ENCODE measurements at regions not wholly inside any gene's neighbourhood (a gene's known extent, or its start where the extent isn't known, plus 50 kb on each side); places are given as distances from the start of the nearest gene placed in this dataset.

- H3K27me3 ChIP-seq (replicated peaks; ENCODE audit: insufficient read depth, low read depth, low read length, poor library complexity), result peaks cover 2% of the 10 kb centered on the region
- TF ChIP-seq EZH2 (IDR thresholded peaks at IDR 0.05; ENCODE audit: borderline replicate concordance, low read depth, low read length, poor library complexity, severe bottlenecking), result no peak
- TF ChIP-seq CTCF (conservative IDR thresholded peaks at IDR 0.05; ENCODE audit: low read depth, low read length), result no peak
- CTCF ChIA-PET, result no interaction called here
- no peaks in the 10 kb centered on the region for H3K4me1 ChIP-seq (ENCODE audit: insufficient read depth, low read length, poor library complexity, severe bottlenecking)
- no peak overlapping the region for H3K27ac ChIP-seq (ENCODE audit: low read depth, low read length, poor library complexity, severe bottlenecking)
- no peaks in the 10 kb centered on the region for H3K9me3 ChIP-seq (ENCODE audit: low read depth, low read length, poor library complexity, severe bottlenecking)
- POLR2A ChIA-PET (ENCODE audit: low non-redundant PET), result no interaction called here
- no peaks in the 10 kb centered on the region for H3K36me3 ChIP-seq (ENCODE audit: insufficient read depth, low read length, poor library complexity, severe bottlenecking)
- BruUV-seq (replicated peaks), result no TSS peak
- intact Hi-C loops (cut with micrococcal nuclease; ENCODE audit: unreplicated experiment), result no loop called here
- DNase-seq (ENCODE audit: low spot score), result no peak
- H3K4me3 ChIP-seq (ENCODE audit: low read depth, low read length, poor library complexity, severe bottlenecking), result no peak overlapping the region
Observed at GRCh38 chr10:131746241-131746711, 154.5 kb upstream of the PPP2R2D start.

- TF ChIP-seq EZH2 (IDR thresholded peaks at IDR 0.05; ENCODE audit: borderline replicate concordance, low read depth, low read length, poor library complexity, severe bottlenecking), result no peak
- TF ChIP-seq CTCF (conservative IDR thresholded peaks at IDR 0.05; ENCODE audit: low read depth, low read length), result no peak
- Histone ChIP-seq H3K9me3 (ENCODE audit: low read depth, low read length, poor library complexity, severe bottlenecking) (no peaks in the 10 kb centered on the region), H3K4me1 (ENCODE audit: insufficient read depth, low read length, poor library complexity, severe bottlenecking) (no peaks in the 10 kb centered on the region), H3K36me3 (ENCODE audit: insufficient read depth, low read length, poor library complexity, severe bottlenecking) (no peaks in the 10 kb centered on the region), H3K27ac (ENCODE audit: low read depth, low read length, poor library complexity, severe bottlenecking) (no peak overlapping the region), H3K27me3 (replicated peaks; ENCODE audit: insufficient read depth, low read depth, low read length, poor library complexity) (no peaks in the 10 kb centered on the region), H3K4me3 (ENCODE audit: low read depth, low read length, poor library complexity, severe bottlenecking) (no peak overlapping the region)
- POLR2A ChIA-PET (ENCODE audit: low non-redundant PET), result no interaction called here
- CTCF ChIA-PET, result no interaction called here
- no TSS peak for BruUV-seq (replicated peaks)
- intact Hi-C loops (cut with micrococcal nuclease; ENCODE audit: unreplicated experiment), result no loop called here
- DNase-seq (ENCODE audit: low spot score), result peak; percentile 10
Observed at GRCh38 chr10:131746785-131747184, 154.0 kb upstream of the PPP2R2D start.

GRCh38 chr10:131747251-131747650 is 153.6 kb upstream of the PPP2R2D start:
- DNase-seq (ENCODE audit: low spot score), result no peak
- no peak overlapping the region for H3K4me3 ChIP-seq (ENCODE audit: low read depth, low read length, poor library complexity, severe bottlenecking)
- no peaks in the 10 kb centered on the region for H3K27me3 ChIP-seq (replicated peaks; ENCODE audit: insufficient read depth, low read depth, low read length, poor library complexity)
- intact Hi-C loops (cut with micrococcal nuclease; ENCODE audit: unreplicated experiment), result no loop called here
- BruUV-seq (replicated peaks), result no TSS peak
- H3K4me1 ChIP-seq (ENCODE audit: insufficient read depth, low read length, poor library complexity, severe bottlenecking), result no peaks in the 10 kb centered on the region
- H3K9me3 ChIP-seq (ENCODE audit: low read depth, low read length, poor library complexity, severe bottlenecking), result no peaks in the 10 kb centered on the region
- no peaks in the 10 kb centered on the region for H3K36me3 ChIP-seq (ENCODE audit: insufficient read depth, low read length, poor library complexity, severe bottlenecking)
- ChIA-PET POLR2A (ENCODE audit: low non-redundant PET) (no interaction called here), CTCF (no interaction called here)
- no peak overlapping the region for H3K27ac ChIP-seq (ENCODE audit: low read depth, low read length, poor library complexity, severe bottlenecking)
- TF ChIP-seq EZH2 (IDR thresholded peaks at IDR 0.05; ENCODE audit: borderline replicate concordance, low read depth, low read length, poor library complexity, severe bottlenecking) (no peak), CTCF (conservative IDR thresholded peaks at IDR 0.05; ENCODE audit: low read depth, low read length) (no peak)
